Naive thymus-derived CD4-positive, alpha-beta T cell (primary cell): ENCODE measurements at regions not wholly inside any gene's neighbourhood (a gene's known extent, or its start where the extent isn't known, plus 50 kb on each side); places are given as distances from the start of the nearest gene placed in this dataset.

Source experiments
- ATAC-seq: fragments of 150-1000 bp; cut with Tn5 transposase; 2 replicates; pipeline ENCODE4 v1.10.0; 2021; ENCODE audit warnings: mild to moderate bottlenecking, moderate library complexity
- CTCF ChIA-PET: fragments of 350-600 bp; sonication (Branson Sonifier 250); formaldehyde crosslinking; loops from one replicate; lab custom pipeline; 2021; ENCODE audit warnings: antibody characterized with exemption; lab: Charles Lee
- POLR2A ChIA-PET: fragments of 350-600 bp; sonication (Branson Sonifier 250); formaldehyde crosslinking; loops from one replicate; lab custom pipeline; 2021; ENCODE audit warnings: antibody characterized with exemption, inconsistent platforms; lab: Charles Lee
- DNase-seq, 9 donors: peaks; one replicate each; pipeline versions ENCODE4 v3.0.0 to v3.0.0-alpha.2; 2020 to 2022; ENCODE audit warnings: mixed read lengths in 1 of 9
- H3K27ac ChIP-seq: one replicate; pipeline ENCODE4 v1.7.0; 2013; ENCODE audit warnings: mild to moderate bottlenecking, low read depth, low read length, moderate library complexity
- H3K27me3 ChIP-seq, 2 donors: one replicate each; pipeline ENCODE4 v1.7.0; 2013; ENCODE audit warnings: low read length in 2 of 2, mild to moderate bottlenecking in 2 of 2, moderate library complexity in 2 of 2; ENCODE audit not compliant: control insufficient read depth in 2 of 2, insufficient read depth in 2 of 2
- H3K36me3 ChIP-seq, 3 experiments: 1 replicate in 2 of 3; 2 replicates in 1 of 3; pipeline ENCODE4 v1.7.0; 2013; ENCODE audit warnings: low read length in 3 of 3, mild to moderate bottlenecking in 3 of 3, moderate library complexity in 1 of 3; ENCODE audit not compliant: insufficient read depth in 3 of 3, control insufficient read depth in 2 of 3
- H3K4me1 ChIP-seq, 2 donors: one replicate each; pipeline ENCODE4 v1.7.0; 2013; ENCODE audit warnings: low read length in 2 of 2, mild to moderate bottlenecking in 2 of 2, moderate library complexity in 1 of 2; ENCODE audit not compliant: control insufficient read depth in 2 of 2, insufficient read depth in 2 of 2
- H3K4me3 ChIP-seq: 2 replicates; pipeline ENCODE4 v1.7.0; 2013; ENCODE audit warnings: mild to moderate bottlenecking, low read length
- H3K9me3 ChIP-seq, 3 experiments: 1 replicate in 2 of 3; 2 replicates in 1 of 3; pipeline ENCODE4 v1.7.0; 2013; ENCODE audit warnings: low read length in 3 of 3; ENCODE audit not compliant: control insufficient read depth in 2 of 3
- H3K27ac Mint-ChIP-seq, 9 donors: one replicate each; pipeline ENCODE4 v1.8.0; 2020 to 2022; ENCODE audit warnings: mixed read lengths in 9 of 9, mild to moderate bottlenecking in 8 of 9, moderate library complexity in 5 of 9, inconsistent platforms in 2 of 9
- H3K27me3 Mint-ChIP-seq, 5 donors: one replicate each; pipeline ENCODE4 v1.8.0; 2021 to 2022; ENCODE audit warnings: mixed read lengths in 5 of 5, mild to moderate bottlenecking in 1 of 5
- H3K36me3 Mint-ChIP-seq, 5 donors: one replicate each; pipeline ENCODE4 v1.8.0; 2020 to 2022; ENCODE audit warnings: mixed read lengths in 5 of 5, mild to moderate bottlenecking in 3 of 5, inconsistent platforms in 1 of 5
- H3K4me1 Mint-ChIP-seq, 7 donors: one replicate each; pipeline ENCODE4 v1.8.0; 2020 to 2022; ENCODE audit warnings: mixed read lengths in 7 of 7, mild to moderate bottlenecking in 3 of 7, inconsistent platforms in 1 of 7
- H3K4me3 Mint-ChIP-seq, 10 donors: one replicate each; pipeline ENCODE4 v1.8.0; 2020 to 2022; ENCODE audit warnings: mild to moderate bottlenecking in 10 of 10, mixed read lengths in 10 of 10, moderate library complexity in 6 of 10, inconsistent platforms in 2 of 10
- H3K9me3 Mint-ChIP-seq, 11 donors: one replicate each; pipeline ENCODE4 v1.8.0; 2020 to 2022; ENCODE audit warnings: mixed read lengths in 11 of 11, mild to moderate bottlenecking in 4 of 11, inconsistent platforms in 1 of 11, moderate library complexity in 1 of 11
- intact Hi-C, 2 donors: fragments of 100-400 bp; cut with micrococcal nuclease; formaldehyde crosslinking; loops; one replicate each; pipeline ENCODE4 v1.15.1; 2023

DNA sequence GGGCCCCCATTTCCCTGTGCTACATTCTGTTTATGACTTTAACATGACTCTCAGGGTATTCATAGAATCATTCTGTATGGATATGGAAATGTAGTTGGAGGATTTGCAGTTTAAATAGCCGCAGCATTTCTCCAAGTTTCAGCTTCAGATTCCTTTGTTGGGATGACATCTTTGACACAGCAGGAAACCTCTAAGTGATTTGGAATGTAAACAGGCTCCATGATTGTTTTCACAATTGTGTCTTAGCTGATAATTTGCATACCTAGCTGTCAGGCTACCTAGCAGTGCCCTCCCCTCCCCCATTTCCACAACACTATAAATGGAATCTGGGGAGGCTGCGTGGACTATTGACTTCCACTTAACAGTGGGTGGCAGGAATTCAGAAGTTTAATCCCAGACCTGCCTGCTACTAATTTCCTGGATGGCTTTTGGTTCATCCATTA is 290.2 kb downstream of the HLX start:
- no peaks in the 10 kb centered on the region for H3K4me1 ChIP-seq
- no peak overlapping the region for H3K27ac Mint-ChIP-seq
- no peak overlapping the region for H3K27ac ChIP-seq
- no peak overlapping the region for H3K4me3 ChIP-seq
- no peak overlapping the region for H3K4me3 Mint-ChIP-seq
- no peaks in the 10 kb centered on the region for H3K36me3 ChIP-seq
- intact Hi-C loops, result no loop called here
- H3K27me3 ChIP-seq, result no peaks in the 10 kb centered on the region
- DNase-seq, result no peak
- ATAC-seq, result no peak
- H3K9me3 ChIP-seq, result peaks cover 0 to 4% (median 0%) of the 10 kb centered on the region in 3 experiments
- ChIA-PET CTCF (no interaction called here), POLR2A (no interaction called here)
- peaks cover 5 to 15% (median 9%) of the 10 kb centered on the region in 11 donors for H3K9me3 Mint-ChIP-seq
- H3K36me3 Mint-ChIP-seq, result peaks cover 0 to 5% (median 0%) of the 10 kb centered on the region in 5 donors
- peaks cover 0 to 21% (median 14%) of the 10 kb centered on the region in 5 donors for H3K27me3 Mint-ChIP-seq
- peaks cover 0 to 1% (median 0%) of the 10 kb centered on the region in 7 donors for H3K4me1 Mint-ChIP-seq

DNA sequence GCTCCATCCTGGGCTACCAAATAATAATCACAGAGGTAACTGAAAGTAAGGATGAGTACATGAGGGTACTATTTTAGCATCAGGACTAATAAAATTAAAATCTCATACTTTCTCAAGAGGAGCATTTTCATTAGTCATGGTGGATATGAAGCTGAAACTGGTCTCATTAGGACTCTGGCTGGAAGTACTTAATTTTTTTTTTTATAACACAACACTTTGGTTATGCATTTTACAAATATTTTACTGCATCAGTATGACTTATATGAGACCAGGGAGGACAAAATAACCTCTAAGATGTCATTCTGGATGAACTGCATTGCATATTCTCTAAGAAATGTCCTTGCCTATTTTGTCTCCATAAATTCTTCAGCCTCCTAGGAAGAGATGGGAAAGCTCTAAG is 290.9 kb downstream of the HLX start:
- Histone ChIP-seq H3K4me3 (no peak overlapping the region), H3K4me1 (no peaks in the 10 kb centered on the region), H3K27ac (no peak overlapping the region), H3K27me3 (no peaks in the 10 kb centered on the region), H3K36me3 (no peaks in the 10 kb centered on the region), H3K9me3 (peaks cover 0 to 4% (median 0%) of the 10 kb centered on the region in 3 experiments)
- no peak for ATAC-seq
- H3K27me3 Mint-ChIP-seq, result peaks cover 0 to 15% (median 13%) of the 10 kb centered on the region in 5 donors
- no peak for DNase-seq
- H3K4me3 Mint-ChIP-seq, result no peak overlapping the region
- peaks cover 5 to 15% (median 9%) of the 10 kb centered on the region in 11 donors for H3K9me3 Mint-ChIP-seq
- ChIA-PET CTCF (no interaction called here), POLR2A (no interaction called here)
- no peak overlapping the region for H3K27ac Mint-ChIP-seq
- H3K4me1 Mint-ChIP-seq, result peaks cover 0 to 1% (median 0%) of the 10 kb centered on the region in 7 donors
- intact Hi-C loops, result no loop called here
- H3K36me3 Mint-ChIP-seq, result peaks cover 0 to 5% (median 0%) of the 10 kb centered on the region in 5 donors

DNA sequence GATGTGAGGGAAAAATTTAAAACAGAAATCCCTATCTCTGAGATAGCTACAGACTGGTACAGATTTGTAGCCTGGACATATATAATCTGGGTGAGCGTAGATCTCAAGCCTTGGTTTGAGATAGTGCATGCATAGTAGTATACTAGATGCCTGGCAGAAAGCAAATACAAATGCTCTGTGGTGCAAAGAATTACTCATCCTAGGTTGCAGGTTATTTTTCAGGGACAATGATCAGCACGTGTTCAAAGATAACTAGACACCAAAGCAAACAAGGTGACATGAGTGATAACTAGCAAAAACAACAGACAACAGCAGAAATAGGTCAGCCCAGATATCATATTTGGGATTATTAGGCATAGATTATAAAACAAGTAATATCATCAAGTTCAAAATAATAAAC is 292.5 kb downstream of the HLX start:
- Mint-ChIP-seq H3K4me1 (peaks cover 0 to 1% (median 0%) of the 10 kb centered on the region in 7 donors), H3K4me3 (no peak overlapping the region), H3K27me3 (peaks cover 0 to 11% (median 8%) of the 10 kb centered on the region in 5 donors), H3K9me3 (peaks cover 5 to 15% (median 9%) of the 10 kb centered on the region in 11 donors), H3K36me3 (peaks cover 0 to 5% (median 0%) of the 10 kb centered on the region in 5 donors), H3K27ac (no peak overlapping the region)
- ATAC-seq (no peak), DNase-seq (no peak)
- Histone ChIP-seq H3K27ac (no peak overlapping the region), H3K9me3 (peaks cover 0 to 4% (median 0%) of the 10 kb centered on the region in 3 experiments), H3K27me3 (no peaks in the 10 kb centered on the region), H3K4me3 (no peak overlapping the region), H3K4me1 (no peaks in the 10 kb centered on the region), H3K36me3 (no peaks in the 10 kb centered on the region)
- ChIA-PET POLR2A (no interaction called here), CTCF (no interaction called here)
- intact Hi-C loops, result no loop called here

DNA sequence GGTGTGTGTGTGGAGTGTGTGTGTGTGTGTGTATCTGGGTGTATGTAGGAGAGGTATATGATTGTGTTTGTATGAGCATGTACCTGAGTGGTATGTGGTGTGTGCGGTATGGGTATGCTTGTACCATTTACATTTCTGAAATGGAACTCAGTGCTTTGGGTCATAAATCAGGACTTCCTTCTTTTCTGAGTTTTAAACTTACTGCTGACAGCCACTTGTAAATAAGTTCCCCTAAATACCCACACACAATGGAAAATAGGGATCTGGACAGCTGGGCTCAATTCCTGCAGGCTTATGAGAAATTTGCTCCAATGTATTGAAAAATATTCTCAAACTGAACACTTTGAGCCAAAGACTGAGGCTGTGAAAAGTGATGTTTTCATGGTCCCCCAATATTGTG is 293.6 kb downstream of the HLX start:
- H3K9me3 Mint-ChIP-seq, result peaks cover 5 to 15% (median 9%) of the 10 kb centered on the region in 11 donors

DNA sequence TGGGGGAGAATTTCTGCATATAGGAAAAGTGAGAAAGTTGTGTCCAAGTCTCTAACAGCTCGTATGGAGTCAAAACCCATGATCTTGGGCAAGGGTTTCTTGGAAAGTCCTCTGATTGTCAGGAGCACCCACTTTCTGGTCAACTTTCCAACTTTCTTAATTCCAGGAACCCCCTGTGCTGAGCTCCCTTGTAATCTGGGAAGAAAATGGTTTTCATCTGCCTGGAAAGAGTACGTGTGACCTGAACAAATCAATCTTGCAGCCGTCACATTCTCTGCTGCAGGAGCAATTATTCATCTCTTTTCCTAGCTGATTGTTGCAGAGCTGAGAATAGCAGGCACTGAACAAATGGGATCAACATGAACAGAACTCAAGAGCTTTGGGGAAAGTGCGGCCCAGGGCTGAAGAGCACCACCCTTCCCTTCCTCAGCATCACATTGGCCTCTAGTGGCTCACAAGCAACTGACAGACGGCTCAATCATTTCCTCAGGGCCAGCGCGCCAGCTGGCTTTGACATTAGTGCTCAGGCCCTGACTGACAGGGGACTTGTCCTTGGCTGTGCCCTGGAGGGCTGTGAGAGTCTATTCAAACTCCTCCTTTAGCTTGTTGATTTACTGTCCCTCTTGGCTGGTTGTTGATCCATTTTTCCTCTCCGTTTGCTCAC is 295.2 kb downstream of the HLX start:
- Mint-ChIP-seq H3K27me3 (peaks cover 0 to 10% (median 0%) of the 10 kb centered on the region in 5 donors), H3K27ac (no peak overlapping the region), H3K4me3 (no peak overlapping the region), H3K36me3 (peaks cover 0 to 5% (median 0%) of the 10 kb centered on the region in 5 donors), H3K4me1 (no peaks in the 10 kb centered on the region), H3K9me3 (peaks cover 5 to 15% (median 10%) of the 10 kb centered on the region in 11 donors)
- ATAC-seq, result no peak
- no peaks in the 10 kb centered on the region for H3K4me1 ChIP-seq
- ChIA-PET POLR2A (no interaction called here), CTCF (no interaction called here)
- H3K4me3 ChIP-seq, result no peak overlapping the region
- no peak overlapping the region for H3K27ac ChIP-seq
- H3K9me3 ChIP-seq, result peaks cover 0 to 4% (median 0%) of the 10 kb centered on the region in 3 experiments
- DNase-seq, result no peak
- intact Hi-C loops, result no loop called here
- H3K27me3 ChIP-seq, result no peaks in the 10 kb centered on the region
- no peaks in the 10 kb centered on the region for H3K36me3 ChIP-seq

More for the DNA sequence above, 293.6 kb downstream of the HLX start:
- no peak for ATAC-seq
- H3K4me3 Mint-ChIP-seq, result no peak overlapping the region
- peaks cover 0 to 5% (median 0%) of the 10 kb centered on the region in 5 donors for H3K36me3 Mint-ChIP-seq
- no peaks in the 10 kb centered on the region for H3K36me3 ChIP-seq
- DNase-seq, result no peak
- POLR2A ChIA-PET, result no interaction called here
- no peak overlapping the region for H3K27ac ChIP-seq
- CTCF ChIA-PET, result no interaction called here
- no peaks in the 10 kb centered on the region for H3K4me1 ChIP-seq
- H3K4me3 ChIP-seq, result no peak overlapping the region
- H3K4me1 Mint-ChIP-seq, result no peaks in the 10 kb centered on the region
- H3K27me3 Mint-ChIP-seq, result peaks cover 0 to 4% (median 0%) of the 10 kb centered on the region in 5 donors
- no peaks in the 10 kb centered on the region for H3K27me3 ChIP-seq
- H3K9me3 ChIP-seq, result peaks cover 0 to 4% (median 0%) of the 10 kb centered on the region in 3 experiments
- no peak overlapping the region for H3K27ac Mint-ChIP-seq
- intact Hi-C loops, result no loop called here

DNA sequence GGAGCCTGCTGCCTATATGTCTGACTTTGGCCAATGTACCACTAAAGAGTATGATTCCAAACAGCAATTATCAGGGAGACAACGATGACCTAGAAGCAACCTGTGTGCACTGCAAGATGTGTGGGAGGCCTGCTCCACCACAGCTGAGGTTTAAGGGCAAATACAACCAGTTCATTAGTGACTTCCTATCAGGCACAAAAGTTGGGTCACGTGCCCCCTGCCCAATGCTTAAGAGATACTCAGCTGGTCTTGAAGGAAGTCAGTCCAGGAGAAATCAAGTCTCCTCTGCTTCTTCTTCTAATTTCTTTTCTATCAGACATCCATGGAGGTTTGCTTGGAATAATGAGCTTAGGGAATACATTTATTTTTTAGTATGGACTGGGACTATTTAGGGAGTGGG is 296.0 kb downstream of the HLX start:
- ChIA-PET POLR2A (no interaction called here), CTCF (no interaction called here)
- no peaks in the 10 kb centered on the region for H3K36me3 ChIP-seq
- no peak overlapping the region for H3K4me3 ChIP-seq
- peaks cover 0 to 4% (median 0%) of the 10 kb centered on the region in 3 experiments for H3K9me3 ChIP-seq
- Mint-ChIP-seq H3K4me3 (no peak overlapping the region), H3K36me3 (peaks cover 0 to 5% (median 0%) of the 10 kb centered on the region in 5 donors), H3K9me3 (peaks cover 5 to 15% (median 10%) of the 10 kb centered on the region in 11 donors), H3K27me3 (peaks cover 0 to 10% (median 0%) of the 10 kb centered on the region in 5 donors), H3K4me1 (no peaks in the 10 kb centered on the region), H3K27ac (no peak overlapping the region)
- no peak overlapping the region for H3K27ac ChIP-seq
- ATAC-seq (no peak), DNase-seq (no peak)
- H3K4me1 ChIP-seq, result no peaks in the 10 kb centered on the region
- intact Hi-C loops, result no loop called here
- H3K27me3 ChIP-seq, result no peaks in the 10 kb centered on the region
